Epidermal melanocyte (primary cell): ENCODE measurements at regions not wholly inside any gene's neighbourhood (a gene's known extent, or its start where the extent isn't known, plus 50 kb on each side); places are given as distances from the start of the nearest gene placed in this dataset.
"Not testable (repeated sequence)": the region's sequence is repeated elsewhere in the genome, so short reads cannot be mapped to it uniquely, and the experiment has no call there.

Source experiments
- DNase-seq: peaks from one replicate; pipeline ENCODE4 v3.0.0; 2011; ENCODE audit warnings: low spot score; ENCODE audit not compliant: insufficient read length

DNA sequence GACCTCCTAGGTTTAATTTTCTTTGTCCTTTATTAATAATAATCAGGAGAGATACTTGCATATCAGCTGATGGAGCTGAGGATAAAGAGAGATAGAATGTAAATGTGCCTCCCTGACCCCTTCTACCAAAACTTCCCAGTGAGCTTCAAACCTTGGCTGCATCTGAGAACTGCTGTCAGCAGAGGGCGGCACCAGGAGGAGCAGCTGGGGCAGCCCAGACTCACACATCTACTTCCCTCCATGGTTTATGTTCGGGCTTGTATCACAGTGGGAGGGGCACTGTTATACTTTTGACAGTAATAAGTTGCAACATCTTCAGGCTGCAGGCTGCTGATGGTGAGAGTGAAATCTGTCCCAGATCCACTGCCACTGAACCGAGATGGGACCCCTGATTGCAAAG, 521.7 kb downstream of the RPIA start:
- DNase-seq, result not testable (repeated sequence)

- not testable (repeated sequence) for DNase-seq
Observed at GRCh38 chr2:89213811-89214210, 522.3 kb downstream of the RPIA start.

- not testable (repeated sequence) for DNase-seq
Observed at GRCh38 chr2:89221474-89221873, 530.0 kb downstream of the RPIA start.

GRCh38 chr2:89222063-89222732, 530.7 kb downstream of the RPIA start:
- not testable (repeated sequence) for DNase-seq

DNA sequence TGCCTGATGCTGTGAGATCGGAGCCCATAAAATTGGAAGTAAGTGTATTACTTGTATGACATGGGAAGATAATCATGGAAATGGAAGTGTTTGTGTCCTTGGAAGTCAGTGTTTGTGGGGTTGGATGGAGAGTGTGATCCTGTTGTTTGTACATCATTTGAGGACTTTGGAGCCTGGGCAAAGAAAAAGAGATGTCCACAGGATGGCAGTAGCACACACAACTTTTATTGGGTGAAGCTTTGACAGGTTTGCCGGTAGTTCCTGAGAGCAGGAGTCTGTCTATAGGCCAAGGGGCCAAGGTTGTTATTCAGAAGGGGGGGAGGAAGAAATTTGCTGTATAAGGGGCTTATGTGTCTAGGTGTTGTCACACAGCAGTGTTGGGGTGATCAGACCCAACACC, 533.3 kb downstream of the RPIA start:
- not testable (repeated sequence) for DNase-seq

GRCh38 chr2:89229979-89230378, 538.5 kb downstream of the RPIA start:
- not testable (repeated sequence) for DNase-seq

GRCh38 chr2:89231241-89231640, 539.8 kb downstream of the RPIA start:
- DNase-seq, result not testable (repeated sequence)

- DNase-seq, result not testable (repeated sequence)
Observed at GRCh38 chr2:89233931-89234330, 542.5 kb downstream of the RPIA start.

DNA sequence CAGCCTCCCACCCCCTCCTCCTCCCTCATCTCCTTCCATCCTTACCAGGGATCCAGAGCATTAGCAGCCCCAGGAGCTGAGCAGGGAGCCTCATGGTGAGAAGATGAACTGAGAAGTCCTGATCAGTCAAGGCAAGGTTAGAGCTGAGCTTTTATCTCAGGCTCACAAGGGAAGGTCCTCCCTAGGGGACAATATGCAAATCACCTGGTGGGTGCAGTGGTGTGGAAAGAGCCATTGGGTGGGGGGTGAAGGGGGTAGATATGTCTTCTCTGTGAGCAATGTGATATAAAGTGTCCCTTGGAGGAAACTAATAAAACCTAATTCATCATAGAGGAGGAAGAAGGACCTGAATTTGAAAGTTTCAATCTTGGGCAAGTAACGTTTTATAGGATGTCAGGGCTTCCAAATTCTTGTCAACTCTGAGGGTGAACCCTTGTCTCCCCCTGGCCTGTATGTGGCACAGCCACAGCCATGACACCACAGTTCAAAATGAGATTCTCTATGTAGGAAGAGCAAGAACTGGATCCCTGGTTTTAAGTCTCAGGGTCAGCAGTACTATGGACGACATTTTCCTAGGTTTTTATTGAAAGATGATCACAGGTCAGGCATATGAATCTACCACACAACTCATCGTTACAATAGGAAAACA, 543.5 kb downstream of the RPIA start:
- DNase-seq, result not testable (repeated sequence)

DNA sequence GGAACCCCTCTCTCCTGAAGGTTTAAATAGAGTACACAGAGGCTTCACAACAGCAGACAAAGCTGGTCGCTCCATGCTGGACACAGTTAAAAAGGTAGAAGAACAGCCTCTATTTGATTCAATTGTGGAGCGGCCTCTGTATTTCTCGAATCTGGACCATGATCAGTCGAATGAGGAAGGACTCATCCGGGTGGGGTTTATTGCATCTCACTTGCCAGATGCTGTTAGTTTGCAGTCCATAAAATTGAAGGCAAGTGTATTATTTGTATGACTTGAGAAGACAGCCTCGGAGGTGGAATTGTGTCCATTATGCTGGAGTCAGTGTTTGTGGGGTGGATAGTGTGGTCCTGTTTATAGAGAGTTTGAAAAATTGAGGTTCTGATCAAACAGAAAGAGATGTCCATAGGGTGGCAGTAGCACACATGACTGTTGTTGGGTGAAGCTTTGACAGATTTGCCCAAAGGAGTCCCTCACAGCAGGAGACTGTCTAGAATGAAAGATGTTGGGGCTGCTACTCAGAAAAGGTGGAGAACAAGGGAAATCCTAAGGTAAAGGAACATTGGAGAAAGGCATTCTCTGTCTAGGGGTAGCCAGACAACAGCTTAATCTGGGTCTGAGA, 545.5 kb downstream of the RPIA start:
- not testable (repeated sequence) for DNase-seq

- DNase-seq, result not testable (repeated sequence)
Observed at GRCh38 chr2:89237783-89238182, 546.3 kb downstream of the RPIA start.

- not testable (repeated sequence) for DNase-seq
Observed at GRCh38 chr2:89243114-89243700, 551.7 kb downstream of the RPIA start.

GRCh38 chr2:89244407-89244806, 552.9 kb downstream of the RPIA start:
- not testable (repeated sequence) for DNase-seq

- DNase-seq, result not testable (repeated sequence)
Observed at GRCh38 chr2:89245478-89245877, 554.0 kb downstream of the RPIA start.

DNA sequence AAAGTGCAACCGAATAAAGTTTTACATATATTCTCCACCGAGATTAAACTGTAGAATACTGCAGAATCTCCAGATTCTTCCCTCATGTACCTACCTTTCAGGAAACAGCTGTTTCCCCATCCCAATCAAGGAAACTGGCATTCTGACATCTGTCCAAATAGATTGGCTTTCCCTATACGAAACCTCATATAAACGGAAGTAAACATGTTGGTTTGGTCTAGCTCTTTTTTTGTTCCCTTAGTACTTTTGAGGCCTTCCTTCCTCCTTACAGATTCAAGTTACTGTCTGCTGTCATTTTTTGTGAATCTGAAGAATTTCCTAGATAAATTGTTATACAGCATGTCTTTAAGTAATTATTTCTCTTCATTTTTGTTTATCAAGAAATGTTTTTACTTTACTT, 554.6 kb downstream of the RPIA start:
- not testable (repeated sequence) for DNase-seq

DNA sequence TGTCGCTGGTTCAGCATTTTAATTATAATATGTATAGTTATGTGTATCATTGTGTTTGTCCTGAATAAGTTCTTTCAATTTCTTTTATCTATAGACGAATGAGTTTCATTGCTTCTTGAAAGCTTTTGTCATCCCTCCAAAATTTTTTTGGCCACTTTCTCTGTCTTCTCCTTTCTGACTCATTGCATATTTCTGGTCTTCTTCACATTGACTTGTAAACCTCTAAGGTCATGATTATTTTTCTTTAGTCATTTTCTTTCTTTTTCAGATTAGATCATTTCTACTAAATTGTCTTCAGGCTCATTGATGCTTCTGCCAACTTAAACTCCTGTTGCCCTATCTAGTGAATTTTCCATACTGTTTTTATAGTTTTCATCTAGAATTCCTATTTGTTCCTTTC, 555.1 kb downstream of the RPIA start:
- DNase-seq, result not testable (repeated sequence)

DNA sequence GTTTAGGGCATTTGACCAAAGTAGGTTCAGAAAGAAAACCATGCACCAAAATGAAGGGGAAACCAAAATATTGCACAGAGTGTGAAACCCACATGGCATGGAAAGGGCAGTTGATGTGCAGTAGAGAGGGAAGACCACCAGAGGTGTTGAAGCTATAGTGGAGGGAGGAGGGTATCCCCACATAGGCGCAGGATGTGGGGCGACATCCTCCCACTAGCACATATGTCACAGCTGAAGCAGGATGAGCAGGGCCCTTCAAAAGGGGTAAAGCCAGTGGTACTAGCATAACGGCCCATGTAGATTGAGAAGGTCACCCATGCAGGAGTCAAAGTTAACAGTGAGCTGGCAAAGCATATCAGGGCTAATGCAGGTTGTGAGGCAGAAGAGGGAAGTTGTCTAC, 563.5 kb downstream of the RPIA start:
- not testable (repeated sequence) for DNase-seq

GRCh38 chr2:89273443-89273842, 582.0 kb downstream of the RPIA start:
- not testable (repeated sequence) for DNase-seq

GRCh38 chr2:89280536-89280935, 589.1 kb downstream of the RPIA start:
- not testable (repeated sequence) for DNase-seq

DNA sequence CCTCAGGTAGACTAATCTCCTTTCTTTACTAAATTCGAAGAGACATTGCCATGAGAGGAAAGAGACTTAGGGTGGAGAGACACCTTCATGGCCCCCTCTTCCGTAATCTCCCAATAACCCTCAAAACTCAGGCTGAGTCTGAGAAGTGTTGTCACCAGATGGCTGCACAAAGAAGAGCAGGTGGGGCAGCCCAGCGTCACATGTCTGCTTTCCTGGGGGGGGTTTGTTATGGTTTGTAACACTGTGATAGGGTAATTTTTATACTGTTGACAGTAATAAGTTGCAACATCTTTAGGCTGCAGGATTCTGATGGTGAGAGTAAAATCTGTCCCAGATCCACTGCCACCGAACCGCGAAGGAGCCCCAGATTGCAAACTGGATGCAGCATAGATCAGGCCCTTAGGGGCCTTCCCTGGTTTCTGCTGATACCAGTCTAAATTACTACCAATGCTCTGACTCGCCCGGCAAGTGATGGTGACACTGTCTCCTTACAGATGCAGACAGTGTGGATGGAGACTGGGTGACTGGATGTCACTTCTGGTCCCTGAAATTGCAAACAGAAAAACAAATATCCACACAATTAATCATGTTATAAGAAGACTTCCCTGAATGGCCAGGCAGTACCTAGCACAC, 595.1 kb downstream of the RPIA start:
- not testable (repeated sequence) for DNase-seq

- not testable (repeated sequence) for DNase-seq
Observed at GRCh38 chr2:89287084-89287483, 595.6 kb downstream of the RPIA start.
